Central memory CD8-positive, alpha-beta T cell (primary cell): ENCODE measurements at regions not wholly inside any gene's neighbourhood (a gene's known extent, or its start where the extent isn't known, plus 50 kb on each side); places are given as distances from the start of the nearest gene placed in this dataset.

ENCODE experiments used
- ATAC-seq: fragments of 150-1000 bp; cut with Tn5 transposase; replicated peaks from 2 replicates; pipeline ENCODE4 v1.10.0; 2022; ENCODE audit warnings: mild to moderate bottlenecking, moderate FRiP score, moderate number of reproducible peaks; ENCODE audit not compliant: poor library complexity, severe bottlenecking; ENCODE audit errors: extremely low read depth
- DNase-seq, 2 donors: peaks; one replicate each; pipeline ENCODE4 v3.0.0; 2021; ENCODE audit warnings: low spot score in 2 of 2
- H3K27ac Mint-ChIP-seq: one replicate; pipeline ENCODE4 v1.8.0; 2022; ENCODE audit warnings: low read depth, mild to moderate bottlenecking, moderate library complexity, mixed read lengths
- H3K27me3 Mint-ChIP-seq: one replicate; pipeline ENCODE4 v1.8.0; 2022; ENCODE audit warnings: mixed read lengths
- H3K36me3 Mint-ChIP-seq: one replicate; pipeline ENCODE4 v1.8.0; 2022; ENCODE audit warnings: mild to moderate bottlenecking, moderate library complexity, mixed read lengths; ENCODE audit not compliant: insufficient read depth
- H3K4me1 Mint-ChIP-seq: one replicate; pipeline ENCODE4 v1.8.0; 2022; ENCODE audit warnings: mixed read lengths
- H3K4me3 Mint-ChIP-seq: one replicate; pipeline ENCODE4 v1.8.0; 2022; ENCODE audit warnings: mild to moderate bottlenecking, moderate library complexity, mixed read lengths
- H3K9me3 Mint-ChIP-seq: one replicate; pipeline ENCODE4 v1.8.0; 2022; ENCODE audit warnings: mixed read lengths

DNA sequence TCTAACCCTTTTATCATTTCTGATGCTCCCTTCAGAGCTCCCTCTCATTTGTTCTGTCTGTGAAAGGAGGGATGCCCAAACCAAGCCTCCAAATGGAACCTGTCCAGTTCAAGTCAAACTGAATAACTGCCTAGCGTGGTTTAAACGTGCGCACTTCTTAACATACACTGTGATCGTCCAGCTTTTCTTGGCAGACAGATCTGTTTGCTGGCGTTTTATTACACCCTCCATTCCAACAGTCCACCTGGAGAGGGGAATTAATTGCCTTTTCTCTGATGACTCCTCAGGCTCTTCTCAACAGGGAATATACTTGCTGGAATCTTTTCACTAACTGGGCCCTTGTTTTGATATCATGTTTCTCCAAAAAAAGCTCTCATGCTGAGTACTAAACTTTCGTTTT lies 379.2 kb upstream of the POU3F3 start:
- H3K9me3 Mint-ChIP-seq = no peaks in the 10 kb centered on the region
- no peak for ATAC-seq
- no peaks in the 10 kb centered on the region for H3K36me3 Mint-ChIP-seq
- H3K27me3 Mint-ChIP-seq = no peaks in the 10 kb centered on the region
- H3K4me3 Mint-ChIP-seq = no peak overlapping the region
- no peaks in the 10 kb centered on the region for H3K4me1 Mint-ChIP-seq
- no peak overlapping the region for H3K27ac Mint-ChIP-seq
- DNase-seq = no peak

DNA sequence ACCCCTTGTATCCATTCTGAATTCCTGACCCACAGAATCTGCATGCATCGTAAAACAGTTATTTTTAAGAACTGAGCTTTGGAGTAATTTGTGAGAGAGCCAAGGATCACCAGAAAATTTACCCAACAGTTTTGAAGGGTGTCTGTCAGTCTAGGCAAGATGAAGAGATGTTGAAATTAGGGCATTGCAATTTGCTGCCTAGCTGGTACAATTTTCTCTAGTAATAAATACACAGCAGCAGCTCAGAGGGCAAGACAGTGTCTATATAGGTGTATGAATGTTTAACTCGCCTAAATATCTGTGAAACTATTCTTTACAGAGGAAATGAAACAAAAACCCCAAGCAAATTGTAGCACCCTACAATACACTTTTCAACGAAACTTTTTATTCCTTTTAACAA lies 377.8 kb upstream of the POU3F3 start:
- H3K27me3 Mint-ChIP-seq = no peaks in the 10 kb centered on the region

DNA sequence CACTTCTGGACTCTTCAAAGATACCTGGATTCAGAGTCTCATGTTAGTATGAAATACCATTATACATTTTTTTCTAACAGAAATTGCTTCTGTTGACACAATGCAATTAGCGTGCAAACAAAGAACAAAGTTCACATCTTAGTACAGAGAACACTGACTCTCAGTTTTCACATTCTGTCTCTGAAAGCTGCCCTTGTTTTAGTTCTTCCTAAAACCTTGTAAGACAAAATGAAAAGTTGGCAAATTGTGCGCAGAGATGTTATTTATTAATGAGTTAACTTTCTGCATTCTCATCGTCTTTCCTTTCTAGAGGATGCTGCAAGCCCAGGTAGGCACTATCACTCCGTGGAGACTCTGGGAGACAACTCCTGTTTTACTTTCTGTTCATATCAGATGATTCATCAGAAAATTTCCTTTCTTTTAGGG lies 377.3 kb upstream of the POU3F3 start:
- Mint-ChIP-seq H3K9me3 (no peaks in the 10 kb centered on the region), H3K36me3 (no peaks in the 10 kb centered on the region), H3K27ac (no peak overlapping the region), H3K4me1 (no peaks in the 10 kb centered on the region), H3K4me3 (no peak overlapping the region), H3K27me3 (no peaks in the 10 kb centered on the region)
- DNase-seq (no peak), ATAC-seq (no peak)

More for the DNA sequence above, 377.8 kb upstream of the POU3F3 start:
- H3K4me3 Mint-ChIP-seq = no peak overlapping the region
- DNase-seq = no peak
- no peaks in the 10 kb centered on the region for H3K4me1 Mint-ChIP-seq
- no peak for ATAC-seq
- no peaks in the 10 kb centered on the region for H3K36me3 Mint-ChIP-seq
- no peaks in the 10 kb centered on the region for H3K9me3 Mint-ChIP-seq
- no peak overlapping the region for H3K27ac Mint-ChIP-seq

DNA sequence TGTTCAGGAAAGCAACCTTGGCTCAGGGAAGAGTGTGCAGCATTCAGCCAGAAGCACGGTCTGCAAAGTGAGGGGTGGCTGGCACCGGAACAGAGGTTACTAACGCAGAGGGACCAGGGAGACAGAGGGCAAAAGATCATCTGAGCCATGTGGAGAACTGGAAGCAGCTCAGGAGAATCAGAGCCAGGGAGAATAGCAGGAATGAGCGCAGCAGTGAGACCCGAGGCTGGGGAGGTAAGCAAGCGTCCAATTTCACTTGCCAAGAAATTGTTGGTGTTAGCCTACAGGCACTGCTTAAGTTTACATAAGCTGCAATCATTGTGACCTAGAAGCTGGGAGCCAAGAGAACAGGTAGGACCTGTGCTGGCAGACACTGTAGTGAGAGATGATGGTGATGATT lies 372.6 kb upstream of the POU3F3 start:
- Mint-ChIP-seq H3K27me3 (no peaks in the 10 kb centered on the region), H3K36me3 (no peaks in the 10 kb centered on the region)

DNA sequence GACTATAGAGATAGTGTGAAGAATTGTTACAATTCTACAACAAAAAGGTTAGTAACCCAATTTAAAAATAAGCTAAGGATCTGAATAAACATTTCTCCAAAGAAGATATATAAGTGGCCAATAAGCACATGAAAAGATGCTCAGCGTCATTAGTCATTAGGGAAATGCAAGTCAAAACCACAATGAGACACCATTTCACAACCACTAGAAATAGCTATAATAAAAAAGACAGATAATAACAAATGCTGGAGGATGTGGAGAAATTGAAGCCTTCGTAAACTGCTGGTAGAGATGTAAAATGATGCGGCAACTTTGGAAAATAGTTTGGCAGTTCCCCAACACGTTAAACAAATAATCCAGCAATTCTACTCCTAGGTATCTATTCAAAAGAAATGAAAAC lies 366.5 kb upstream of the POU3F3 start:
- H3K27ac Mint-ChIP-seq = no peak overlapping the region
- DNase-seq (no peak), ATAC-seq (no peak)
- H3K9me3 Mint-ChIP-seq = peaks cover 22% of the 10 kb centered on the region
- H3K27me3 Mint-ChIP-seq = no peaks in the 10 kb centered on the region
- no peaks in the 10 kb centered on the region for H3K36me3 Mint-ChIP-seq
- H3K4me3 Mint-ChIP-seq = no peak overlapping the region
- no peaks in the 10 kb centered on the region for H3K4me1 Mint-ChIP-seq

More for the DNA sequence above, 372.6 kb upstream of the POU3F3 start:
- Mint-ChIP-seq H3K4me3 (no peak overlapping the region), H3K27ac (no peak overlapping the region), H3K4me1 (no peaks in the 10 kb centered on the region), H3K9me3 (peaks cover 19% of the 10 kb centered on the region)
- DNase-seq (no peak), ATAC-seq (no peak)

DNA sequence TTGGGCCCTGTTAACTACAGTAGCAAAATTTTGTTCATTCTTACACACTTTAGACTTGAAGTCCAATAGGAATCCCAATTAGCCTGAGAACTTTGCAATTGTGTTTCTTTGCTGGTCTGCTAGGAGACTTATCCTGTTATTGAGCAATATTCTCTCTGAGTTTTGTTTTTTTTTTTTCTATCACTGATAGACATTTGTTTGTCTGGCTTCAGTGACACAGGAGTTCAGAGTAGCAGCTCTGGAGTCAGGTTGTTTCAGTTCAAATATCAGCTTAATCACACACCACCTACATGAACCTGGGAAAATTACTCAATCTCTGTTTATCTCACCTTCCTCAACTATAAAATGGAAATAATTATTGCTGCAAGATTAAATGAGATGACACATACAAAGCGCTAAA lies 360.2 kb upstream of the POU3F3 start:
- H3K27ac Mint-ChIP-seq = no peak overlapping the region
- no peak for DNase-seq
- no peak for ATAC-seq

DNA sequence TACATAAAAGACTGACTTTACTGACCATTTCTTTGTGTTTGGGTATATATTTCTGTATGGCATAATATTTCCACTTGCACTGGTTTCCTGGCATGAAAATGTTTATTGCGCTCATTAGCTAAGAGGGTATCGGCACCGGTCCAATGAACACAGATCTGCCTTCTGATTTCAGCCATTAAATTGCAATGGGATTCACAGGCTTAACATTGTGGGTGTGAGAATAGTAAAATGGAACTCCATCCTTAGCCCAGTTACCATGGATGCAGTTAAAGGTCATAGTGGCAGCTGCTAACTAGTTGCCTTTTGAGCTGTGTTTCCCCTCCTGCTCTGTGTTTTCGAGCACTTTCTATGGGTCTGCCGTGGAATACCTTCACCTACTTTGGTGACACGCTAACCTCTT lies 352.6 kb upstream of the POU3F3 start:
- Mint-ChIP-seq H3K4me1 (no peaks in the 10 kb centered on the region), H3K27me3 (no peaks in the 10 kb centered on the region), H3K9me3 (peaks cover 5% of the 10 kb centered on the region), H3K27ac (no peak overlapping the region), H3K36me3 (no peaks in the 10 kb centered on the region), H3K4me3 (no peak overlapping the region)
- ATAC-seq (no peak), DNase-seq (no peak)

More for the DNA sequence above, 360.2 kb upstream of the POU3F3 start:
- H3K27me3 Mint-ChIP-seq = no peaks in the 10 kb centered on the region
- H3K36me3 Mint-ChIP-seq = no peaks in the 10 kb centered on the region
- no peaks in the 10 kb centered on the region for H3K4me1 Mint-ChIP-seq
- H3K9me3 Mint-ChIP-seq = peaks cover 10% of the 10 kb centered on the region
- no peak overlapping the region for H3K4me3 Mint-ChIP-seq

DNA sequence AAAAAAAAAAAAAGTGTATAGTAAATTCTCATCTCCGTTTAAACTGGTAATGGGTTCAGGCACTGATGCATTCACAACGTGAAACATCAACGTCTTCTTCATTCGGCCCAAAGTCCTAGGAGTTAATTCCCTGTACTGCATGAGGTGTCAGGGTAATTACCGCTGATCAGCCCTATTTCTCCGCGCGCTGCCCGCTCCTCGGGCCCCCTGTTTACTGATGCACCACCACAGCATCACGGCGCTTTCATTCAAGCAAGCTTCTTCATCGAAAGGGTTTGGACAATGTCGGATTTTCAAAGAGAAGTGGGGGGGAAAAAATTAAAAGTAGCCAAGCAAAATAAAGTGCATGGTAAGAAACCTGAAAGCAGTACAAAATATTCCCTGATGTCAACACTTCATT lies 352.0 kb upstream of the POU3F3 start:
- DNase-seq (no peak), ATAC-seq (no peak)
- H3K36me3 Mint-ChIP-seq = no peaks in the 10 kb centered on the region
- no peaks in the 10 kb centered on the region for H3K4me1 Mint-ChIP-seq
- H3K27ac Mint-ChIP-seq = no peak overlapping the region
- no peaks in the 10 kb centered on the region for H3K27me3 Mint-ChIP-seq
- H3K4me3 Mint-ChIP-seq = no peak overlapping the region
- H3K9me3 Mint-ChIP-seq = peaks cover 5% of the 10 kb centered on the region

DNA sequence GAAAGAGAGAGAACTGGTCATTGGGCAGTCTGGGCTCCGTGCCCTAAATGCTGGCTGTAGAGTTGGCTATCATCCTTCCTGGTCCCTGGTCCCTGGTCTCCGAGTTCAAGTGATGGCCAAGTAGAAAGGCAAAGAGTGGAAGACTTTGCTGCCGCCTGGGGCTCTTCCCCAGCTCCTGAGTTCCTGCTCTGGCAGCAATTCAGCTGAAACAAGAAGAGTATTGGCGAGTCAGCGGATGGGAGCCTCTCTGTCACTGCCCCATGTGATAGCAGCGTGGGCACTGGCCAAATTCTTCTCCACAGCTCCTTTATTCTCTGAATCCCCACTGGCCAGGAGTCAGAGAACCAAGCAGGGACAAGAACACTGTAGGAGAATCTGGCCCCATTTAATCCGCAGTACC lies 351.0 kb upstream of the POU3F3 start:
- DNase-seq (no peak), ATAC-seq (no peak)
- Mint-ChIP-seq H3K9me3 (no peaks in the 10 kb centered on the region), H3K4me1 (no peaks in the 10 kb centered on the region), H3K36me3 (no peaks in the 10 kb centered on the region), H3K27me3 (no peaks in the 10 kb centered on the region), H3K27ac (no peak overlapping the region), H3K4me3 (no peak overlapping the region)

DNA sequence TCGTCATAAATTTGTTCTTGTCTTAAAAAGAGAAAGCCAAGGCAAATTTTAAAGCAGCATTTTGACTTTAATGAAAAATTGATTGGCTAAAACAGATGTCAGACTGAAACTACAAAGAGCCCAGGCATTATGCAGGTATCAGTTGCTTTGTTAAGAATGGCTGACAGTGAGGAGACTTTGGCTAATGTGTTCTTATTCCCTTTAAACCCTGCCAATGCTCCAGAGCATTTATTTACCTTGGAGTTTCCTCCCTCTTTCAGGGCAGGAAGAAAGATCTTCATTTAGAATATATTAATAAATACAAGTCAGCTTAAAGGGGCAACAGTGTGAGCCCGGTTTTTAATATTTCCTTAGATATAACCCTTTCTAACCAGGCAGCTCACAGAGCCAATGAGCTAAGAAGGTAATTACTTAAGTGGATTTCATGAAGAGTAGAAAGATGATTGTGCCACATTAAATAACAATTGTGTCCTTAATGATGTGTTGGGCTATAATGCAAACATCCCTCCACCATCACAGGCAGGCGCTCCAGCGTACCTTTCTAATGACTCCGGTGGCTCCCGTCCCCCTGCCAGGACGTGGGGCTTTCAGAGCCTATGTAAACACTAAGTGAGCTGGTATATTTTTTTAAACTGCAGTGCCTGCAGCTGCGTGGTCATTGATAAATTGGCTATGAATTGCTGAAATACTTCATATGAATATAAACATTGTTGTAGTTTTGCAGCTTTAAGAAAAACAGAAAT lies 349.4 kb upstream of the POU3F3 start:
- Mint-ChIP-seq H3K36me3 (no peaks in the 10 kb centered on the region), H3K9me3 (no peaks in the 10 kb centered on the region), H3K27ac (no peak overlapping the region), H3K4me1 (no peaks in the 10 kb centered on the region), H3K4me3 (no peak overlapping the region), H3K27me3 (no peaks in the 10 kb centered on the region)
- no peak for DNase-seq
- no peak for ATAC-seq

DNA sequence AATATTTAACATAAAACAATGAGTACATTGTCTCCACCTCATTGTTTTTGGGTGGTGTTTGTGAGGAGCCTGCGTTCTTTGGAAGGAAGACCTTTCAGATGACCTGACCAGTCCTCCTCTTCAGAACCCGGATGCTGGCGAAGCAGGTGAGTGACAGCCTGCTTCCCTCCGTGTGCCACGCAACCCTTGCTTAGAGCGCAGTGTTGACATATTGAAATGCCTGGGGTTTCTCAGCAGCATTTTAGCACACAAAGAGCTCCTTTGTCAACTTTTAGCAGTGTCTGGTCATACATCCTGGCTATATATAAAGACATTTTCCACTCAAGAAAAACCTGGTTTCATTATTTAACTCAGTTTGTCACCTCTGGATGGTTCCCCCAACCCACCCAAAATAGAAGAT lies 335.7 kb upstream of the POU3F3 start:
- Mint-ChIP-seq H3K27me3 (no peaks in the 10 kb centered on the region), H3K36me3 (no peaks in the 10 kb centered on the region), H3K4me1 (no peaks in the 10 kb centered on the region), H3K4me3 (no peak overlapping the region), H3K9me3 (peaks cover 15% of the 10 kb centered on the region), H3K27ac (no peak overlapping the region)
- DNase-seq (no peak), ATAC-seq (no peak)

DNA sequence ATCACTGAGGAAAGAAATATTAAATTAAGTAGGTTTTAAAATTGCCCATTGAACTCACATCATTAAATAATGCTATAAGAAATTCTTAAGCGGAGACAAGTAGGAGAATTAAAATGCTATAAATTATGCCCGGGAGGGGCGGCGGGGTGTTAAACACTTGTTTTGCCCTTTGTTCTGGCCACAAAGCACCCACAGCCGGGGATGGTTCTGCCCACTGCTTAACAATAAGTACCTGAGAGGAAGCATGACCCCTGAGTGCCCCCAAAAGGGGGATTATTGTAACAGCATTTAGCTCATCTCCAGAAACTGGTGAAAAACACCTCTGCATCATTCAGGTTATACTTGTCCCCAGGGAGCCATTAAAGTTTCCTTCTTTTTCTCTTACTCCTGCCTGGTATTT lies 332.7 kb upstream of the POU3F3 start:
- H3K36me3 Mint-ChIP-seq = no peaks in the 10 kb centered on the region
- no peaks in the 10 kb centered on the region for H3K4me1 Mint-ChIP-seq
- peaks cover 15% of the 10 kb centered on the region for H3K9me3 Mint-ChIP-seq

DNA sequence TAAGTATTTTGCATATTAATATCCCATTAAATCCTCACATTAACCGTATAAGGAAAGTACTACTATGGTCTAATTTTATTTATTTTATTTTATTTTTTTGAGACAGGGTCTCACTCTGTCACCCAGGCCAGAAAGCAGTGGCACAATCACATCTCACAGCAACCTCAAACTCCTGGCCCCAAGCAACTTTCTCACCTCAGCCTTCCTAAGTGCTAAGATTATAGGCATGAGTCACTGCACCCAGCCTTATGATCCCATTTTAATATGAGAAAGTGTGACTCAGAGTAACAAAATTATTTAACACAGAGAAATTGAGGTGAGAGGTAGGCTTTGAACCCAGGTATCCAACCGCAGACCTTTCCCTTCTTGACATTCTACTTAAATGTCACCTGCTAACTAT lies 330.0 kb upstream of the POU3F3 start:
- H3K27ac Mint-ChIP-seq = no peak overlapping the region
- no peaks in the 10 kb centered on the region for H3K36me3 Mint-ChIP-seq
- H3K4me1 Mint-ChIP-seq = no peaks in the 10 kb centered on the region
- H3K27me3 Mint-ChIP-seq = no peaks in the 10 kb centered on the region
- no peak for ATAC-seq
- H3K9me3 Mint-ChIP-seq = peaks cover 19% of the 10 kb centered on the region
- no peak overlapping the region for H3K4me3 Mint-ChIP-seq
- no peak for DNase-seq

More for the DNA sequence above, 332.7 kb upstream of the POU3F3 start:
- DNase-seq (no peak), ATAC-seq (no peak)
- Mint-ChIP-seq H3K27me3 (no peaks in the 10 kb centered on the region), H3K4me3 (no peak overlapping the region), H3K27ac (no peak overlapping the region)
